SK-N-MC (cell line): ENCODE measurements at regions not wholly inside any gene's neighbourhood (a gene's known extent, or its start where the extent isn't known, plus 50 kb on each side); places are given as distances from the start of the nearest gene placed in this dataset.
"Not testable (repeated sequence)": the region's sequence is repeated elsewhere in the genome, so short reads cannot be mapped to it uniquely, and the experiment has no call there.

Experiments
- DNase-seq: peaks from one replicate; pipeline ENCODE4 v3.0.0-alpha.2; 2011; ENCODE audit warnings: low read depth, low spot score
- H3K27ac ChIP-seq: fragments of 200-600 bp; sonication (generic); 2 replicates; pipeline ENCODE4 v1.5.1; 2016; ENCODE audit warnings: mixed run types
- H3K36me3 ChIP-seq: fragments of 200-600 bp; sonication (generic); 2 replicates; pipeline ENCODE4 v1.6.1; 2017; ENCODE audit warnings: antibody characterized with exemption, low read length, mixed read lengths; ENCODE audit not compliant: insufficient read depth
- H3K4me3 ChIP-seq: fragments of 200-600 bp; sonication (generic); 2 replicates; pipeline ENCODE4 v1.5.1; 2016
- H3K9ac ChIP-seq: fragments of 200-600 bp; sonication (generic); 2 replicates; pipeline ENCODE4 v1.8.0; 2017; ENCODE audit warnings: mixed run types, mixed read lengths; ENCODE audit not compliant: insufficient read length
- H3K9me3 ChIP-seq: fragments of 200-600 bp; sonication (generic); 2 replicates; pipeline ENCODE4 v1.6.1; 2017; ENCODE audit warnings: low read depth, mild to moderate bottlenecking, antibody characterized with exemption, low read length, moderate library complexity, mixed read lengths
- EZH2 ChIP-seq: fragments of 200-600 bp; sonication (generic); IDR thresholded peaks from one replicate; pipeline ENCODE4 v1.6.1; 2017; ENCODE audit warnings: antibody characterized with exemption
- FOXP2 ChIP-seq: optimal IDR thresholded peaks from 2 replicates; pipeline ENCODE3; 2011; ENCODE audit warnings: mild to moderate bottlenecking, moderate library complexity; ENCODE audit not compliant: insufficient read depth; ENCODE audit errors: extremely low read length, control extremely low read depth
- POLR2AphosphoS5 ChIP-seq: IDR thresholded peaks from 2 replicates; pipeline ENCODE4 v1.6.1; 2012; ENCODE audit warnings: mild to moderate bottlenecking, low read depth, low read length, borderline replicate concordance

DNA sequence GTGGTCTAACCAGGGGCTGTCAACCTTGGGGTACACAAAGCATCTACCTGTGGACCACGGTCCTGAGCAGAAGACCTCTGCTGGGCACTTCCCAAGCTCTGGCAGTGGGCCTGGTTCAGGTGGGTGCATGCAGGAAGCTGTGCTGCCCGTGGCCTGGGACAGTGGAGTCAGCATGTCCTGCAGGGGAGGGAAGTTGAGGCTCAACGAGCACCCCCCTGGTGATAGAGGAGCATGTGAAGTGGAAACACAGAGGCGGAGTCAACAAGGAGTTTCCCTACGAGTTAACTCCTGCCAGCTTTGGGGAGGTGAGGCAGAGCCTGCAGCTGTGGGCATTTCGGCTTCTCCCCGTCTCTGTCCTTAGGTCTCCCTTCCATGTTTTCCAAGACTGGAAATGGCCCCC, 67.5 kb upstream of the IRX2 start:
- H3K4me3 ChIP-seq, result no peak overlapping the region
- no peak overlapping the region for H3K27ac ChIP-seq
- H3K9me3 ChIP-seq, result no peaks in the 10 kb centered on the region
- no peak for DNase-seq
- H3K36me3 ChIP-seq, result no peaks in the 10 kb centered on the region
- TF ChIP-seq FOXP2, result no peak
- TF ChIP-seq POLR2AphosphoS5, result no peak
- TF ChIP-seq EZH2, result no peak
- H3K9ac ChIP-seq, result no peak overlapping the region

GRCh38 chr5:2817031-2817603, 65.6 kb upstream of the IRX2 start:
- H3K27ac ChIP-seq, result no peak overlapping the region
- H3K9ac ChIP-seq, result no peak overlapping the region
- DNase-seq, result no peak
- H3K4me3 ChIP-seq, result no peak overlapping the region
- no peaks in the 10 kb centered on the region for H3K9me3 ChIP-seq
- TF ChIP-seq EZH2 (no peak), POLR2AphosphoS5 (no peak), FOXP2 (no peak)
- no peaks in the 10 kb centered on the region for H3K36me3 ChIP-seq

GRCh38 chr5:2813678-2814077, 62.2 kb upstream of the IRX2 start:
- no peak for TF ChIP-seq FOXP2
- no peak for TF ChIP-seq POLR2AphosphoS5
- TF ChIP-seq EZH2, result no peak
- H3K36me3 ChIP-seq, result no peaks in the 10 kb centered on the region
- H3K9ac ChIP-seq, result no peak overlapping the region
- DNase-seq, result no peak
- H3K9me3 ChIP-seq, result no peaks in the 10 kb centered on the region
- H3K4me3 ChIP-seq, result no peak overlapping the region
- H3K27ac ChIP-seq, result no peak overlapping the region

DNA sequence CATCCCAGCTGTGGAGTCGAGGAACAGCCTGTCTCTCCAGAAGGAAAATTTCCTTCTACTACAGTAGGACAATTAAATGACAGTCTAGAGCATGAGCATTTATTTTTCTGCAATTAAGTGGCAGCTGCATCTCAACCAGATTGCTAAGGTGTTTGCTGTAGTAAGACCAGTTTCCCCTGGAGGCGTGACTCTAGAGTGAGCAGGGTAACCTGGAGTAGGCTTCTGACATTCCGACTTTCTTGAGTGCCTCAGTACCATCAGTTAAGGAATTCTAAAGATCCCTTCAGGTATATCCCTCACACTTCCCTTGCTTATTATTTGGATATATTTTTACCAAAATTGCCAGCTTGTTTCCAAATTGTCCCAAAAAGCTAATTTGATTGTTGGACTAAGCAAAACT, 59.2 kb upstream of the IRX2 start:
- no peak overlapping the region for H3K4me3 ChIP-seq

GRCh38 chr5:2807244-2807643, 55.8 kb upstream of the IRX2 start:
- not testable (repeated sequence) for DNase-seq, H3K27ac ChIP-seq, H3K4me3 ChIP-seq, H3K36me3 ChIP-seq, H3K9ac ChIP-seq, H3K9me3 ChIP-seq

More for the DNA sequence above, 59.2 kb upstream of the IRX2 start:
- no peaks in the 10 kb centered on the region for H3K9me3 ChIP-seq
- DNase-seq, result no peak
- no peaks in the 10 kb centered on the region for H3K36me3 ChIP-seq
- H3K9ac ChIP-seq, result no peak overlapping the region
- TF ChIP-seq FOXP2, result no peak
- no peak overlapping the region for H3K27ac ChIP-seq

- Histone ChIP-seq H3K27ac (no peak overlapping the region), H3K36me3 (no peaks in the 10 kb centered on the region), H3K9ac (no peak overlapping the region), H3K9me3 (no peaks in the 10 kb centered on the region), H3K4me3 (no peak overlapping the region)
- DNase-seq, result no peak
- TF ChIP-seq EZH2 (no peak), POLR2AphosphoS5 (no peak), FOXP2 (no peak)
These were observed 54.7 kb upstream of the IRX2 start for GRCh38 chr5:2806176-2806575.

GRCh38 chr5:2805080-2805479, 53.6 kb upstream of the IRX2 start:
- Histone ChIP-seq H3K27ac (no peak overlapping the region), H3K4me3 (no peak overlapping the region), H3K9ac (no peak overlapping the region), H3K9me3 (no peaks in the 10 kb centered on the region), H3K36me3 (no peaks in the 10 kb centered on the region)
- no peak for DNase-seq
- TF ChIP-seq FOXP2, result no peak
- no peak for TF ChIP-seq POLR2AphosphoS5
- TF ChIP-seq EZH2, result no peak

DNA sequence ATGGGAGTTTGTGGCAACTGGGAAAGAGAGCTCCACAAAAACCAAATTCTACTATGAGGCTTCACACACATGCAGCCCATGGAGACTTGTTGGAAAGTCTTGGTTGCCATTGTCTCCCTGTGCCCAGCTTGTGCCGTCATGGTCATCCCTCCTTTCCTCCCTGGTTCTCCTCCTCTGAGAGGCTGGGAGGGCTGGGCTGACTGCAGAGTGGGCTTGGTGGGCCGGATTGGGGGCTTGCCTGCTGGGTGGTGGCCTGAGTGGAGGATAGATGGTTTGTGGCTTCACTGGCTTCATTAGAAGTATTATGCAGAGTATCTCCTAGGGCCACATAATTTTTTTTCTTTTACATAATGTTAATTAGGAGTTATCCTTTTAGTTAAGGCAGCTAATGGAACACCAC, 52.3 kb upstream of the IRX2 start:
- Histone ChIP-seq H3K27ac (no peak overlapping the region), H3K9me3 (no peaks in the 10 kb centered on the region), H3K36me3 (no peaks in the 10 kb centered on the region), H3K9ac (no peak overlapping the region), H3K4me3 (no peak overlapping the region)
- no peak for DNase-seq
- TF ChIP-seq FOXP2 (no peak), EZH2 (no peak), POLR2AphosphoS5 (no peak)

GRCh38 chr5:2802693-2803365, 51.4 kb upstream of the IRX2 start:
- H3K36me3 ChIP-seq, result no peaks in the 10 kb centered on the region
- no peaks in the 10 kb centered on the region for H3K9me3 ChIP-seq
- TF ChIP-seq POLR2AphosphoS5 (no peak), EZH2 (no peak), FOXP2 (no peak)
- H3K9ac ChIP-seq, result no peak overlapping the region
- no peak overlapping the region for H3K27ac ChIP-seq
- no peak overlapping the region for H3K4me3 ChIP-seq
- no peak for DNase-seq
